ENCODE measurements at regions not wholly inside any gene's neighbourhood (a gene's known extent, or its start where the extent isn't known, plus 50 kb on each side); places are given as distances from the start of the nearest gene placed in this dataset.

- Mint-ChIP-seq H3K27me3 (ENCODE audit: insufficient read depth) (no peaks in the 10 kb centered on the region; the same call in 1 of the 2 replicates), H3K4me1 (ENCODE audit: low read depth) (no peaks in the 10 kb centered on the region), H3K4me3 (no peak overlapping the region), H3K27ac (no peak overlapping the region), H3K9me3 (peaks cover 20% of the 10 kb centered on the region), H3K36me3 (ENCODE audit: low read depth) (no peaks in the 10 kb centered on the region)
- no peak for DNase-seq
- TF ChIP-seq CTCF (IDR thresholded peaks at IDR 0.05) = no peak
Observed at GRCh38 chr1:96059276-96059675, 662.3 kb upstream of the PTBP2 start.

- no peak overlapping the region for H3K27ac Mint-ChIP-seq
- no peaks in the 10 kb centered on the region for H3K36me3 Mint-ChIP-seq (ENCODE audit: low read depth)
- no peaks in the 10 kb centered on the region; the same call in 1 of the 2 replicates for H3K27me3 Mint-ChIP-seq (ENCODE audit: insufficient read depth)
- H3K4me1 Mint-ChIP-seq (ENCODE audit: low read depth) = no peaks in the 10 kb centered on the region
- no peak overlapping the region for H3K4me3 Mint-ChIP-seq
- peaks cover 15% of the 10 kb centered on the region for H3K9me3 Mint-ChIP-seq
- no peak for DNase-seq
- TF ChIP-seq CTCF (IDR thresholded peaks at IDR 0.05) = no peak
Observed at GRCh38 chr1:96059736-96060135, 661.8 kb upstream of the PTBP2 start.

- TF ChIP-seq CTCF (IDR thresholded peaks at IDR 0.05) = no peak
- peaks cover 13% of the 10 kb centered on the region for H3K9me3 Mint-ChIP-seq
- no peak for DNase-seq
- H3K36me3 Mint-ChIP-seq (ENCODE audit: low read depth) = no peaks in the 10 kb centered on the region
- no peaks in the 10 kb centered on the region; the same call in 1 of the 2 replicates for H3K27me3 Mint-ChIP-seq (ENCODE audit: insufficient read depth)
- H3K4me1 Mint-ChIP-seq (ENCODE audit: low read depth) = no peaks in the 10 kb centered on the region
- H3K4me3 Mint-ChIP-seq = no peak overlapping the region
- H3K27ac Mint-ChIP-seq = no peak overlapping the region
Observed at GRCh38 chr1:96060621-96061020, 661.0 kb upstream of the PTBP2 start.

GRCh38 chr1:96072021-96072420 is 649.6 kb upstream of the PTBP2 start:
- TF ChIP-seq CTCF (IDR thresholded peaks at IDR 0.05) = no peak
- no peak for DNase-seq
- H3K36me3 Mint-ChIP-seq (ENCODE audit: low read depth) = no peaks in the 10 kb centered on the region; the same call in 1 of the 2 replicates
- H3K27ac Mint-ChIP-seq = no peak overlapping the region
- no peaks in the 10 kb centered on the region for H3K27me3 Mint-ChIP-seq (ENCODE audit: insufficient read depth)
- no peaks in the 10 kb centered on the region for H3K4me1 Mint-ChIP-seq (ENCODE audit: low read depth)
- H3K9me3 Mint-ChIP-seq = peaks cover 21% of the 10 kb centered on the region
- no peak overlapping the region for H3K4me3 Mint-ChIP-seq

- no peaks in the 10 kb centered on the region; the same call in 1 of the 2 replicates for H3K36me3 Mint-ChIP-seq (ENCODE audit: low read depth)
- no peak overlapping the region for H3K4me3 Mint-ChIP-seq
- H3K9me3 Mint-ChIP-seq = peaks cover 20% of the 10 kb centered on the region
- TF ChIP-seq CTCF (IDR thresholded peaks at IDR 0.05) = no peak
- no peak overlapping the region for H3K27ac Mint-ChIP-seq
- no peak for DNase-seq
- no peaks in the 10 kb centered on the region for H3K4me1 Mint-ChIP-seq (ENCODE audit: low read depth)
- no peaks in the 10 kb centered on the region for H3K27me3 Mint-ChIP-seq (ENCODE audit: insufficient read depth)
Observed at GRCh38 chr1:96073100-96073499, 648.5 kb upstream of the PTBP2 start.

- Mint-ChIP-seq H3K27me3 (ENCODE audit: insufficient read depth) (no peaks in the 10 kb centered on the region), H3K36me3 (ENCODE audit: low read depth) (no peaks in the 10 kb centered on the region; the same call in 1 of the 2 replicates), H3K4me1 (ENCODE audit: low read depth) (no peaks in the 10 kb centered on the region), H3K27ac (no peak overlapping the region), H3K9me3 (peaks cover 17% of the 10 kb centered on the region), H3K4me3 (no peak overlapping the region)
- no peak for TF ChIP-seq CTCF (IDR thresholded peaks at IDR 0.05)
- DNase-seq = no peak
Observed at GRCh38 chr1:96074422-96074821, 647.2 kb upstream of the PTBP2 start.
